Suprapubic skin (tissue), 4 donors: ENCODE measurements at regions not wholly inside any gene's neighbourhood (a gene's known extent, or its start where the extent isn't known, plus 50 kb on each side); places are given as distances from the start of the nearest gene placed in this dataset.

Source experiments
- EP300 ChIP-seq: sonication (generic); formaldehyde crosslinking; IDR thresholded peaks from one replicate; pipeline ENCODE4 v1.6.1; 2017; ENCODE audit warnings: antibody characterized with exemption
- POLR2A ChIP-seq, 2 donors: fragments of 450-650 bp; IDR thresholded peaks; one replicate each; pipeline ENCODE4 v1.6.1; 2017; ENCODE audit warnings: antibody characterized with exemption in 2 of 2, mild to moderate bottlenecking in 2 of 2, moderate library complexity in 2 of 2
- POLR2AphosphoS5 ChIP-seq, 3 donors: sonication (generic); formaldehyde crosslinking; IDR thresholded peaks; one replicate each; pipeline ENCODE4 v1.6.1; 2017; ENCODE audit warnings: antibody characterized with exemption in 3 of 3
- TF ChIP-seq, protein P1 (sequence below), 2 donors: fragments of 200-600 bp in 1 of 2; fragments of 450-650 bp in 1 of 2; sonication (generic) in 1 of 2; IDR thresholded peaks; one replicate each; pipeline ENCODE4 v1.5.1; 2016 to 2019; ENCODE audit warnings: antibody characterized with exemption in 2 of 2, mild to moderate bottlenecking in 1 of 2, moderate library complexity in 1 of 2

DNA sequence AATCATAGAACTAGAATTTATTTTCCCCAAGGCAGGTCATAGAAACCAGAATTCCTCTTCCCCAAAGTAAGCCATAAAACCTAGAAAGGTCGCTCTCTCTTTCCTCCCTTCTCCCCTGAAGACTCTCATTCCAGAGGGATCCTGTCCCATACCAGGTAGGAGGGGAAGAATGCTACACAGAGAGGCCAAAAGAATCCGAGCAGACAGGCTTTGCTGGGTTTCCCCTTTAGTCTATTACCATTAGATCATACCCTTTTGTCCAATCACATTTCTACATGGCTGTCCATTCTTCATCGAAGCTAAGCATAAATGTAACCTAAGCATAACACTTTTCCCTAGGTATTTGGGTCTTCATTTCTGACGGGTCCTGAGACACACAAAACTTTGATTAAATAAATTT, 204.5 kb downstream of the SPTSSA start:
- TF ChIP-seq, protein P1, sequence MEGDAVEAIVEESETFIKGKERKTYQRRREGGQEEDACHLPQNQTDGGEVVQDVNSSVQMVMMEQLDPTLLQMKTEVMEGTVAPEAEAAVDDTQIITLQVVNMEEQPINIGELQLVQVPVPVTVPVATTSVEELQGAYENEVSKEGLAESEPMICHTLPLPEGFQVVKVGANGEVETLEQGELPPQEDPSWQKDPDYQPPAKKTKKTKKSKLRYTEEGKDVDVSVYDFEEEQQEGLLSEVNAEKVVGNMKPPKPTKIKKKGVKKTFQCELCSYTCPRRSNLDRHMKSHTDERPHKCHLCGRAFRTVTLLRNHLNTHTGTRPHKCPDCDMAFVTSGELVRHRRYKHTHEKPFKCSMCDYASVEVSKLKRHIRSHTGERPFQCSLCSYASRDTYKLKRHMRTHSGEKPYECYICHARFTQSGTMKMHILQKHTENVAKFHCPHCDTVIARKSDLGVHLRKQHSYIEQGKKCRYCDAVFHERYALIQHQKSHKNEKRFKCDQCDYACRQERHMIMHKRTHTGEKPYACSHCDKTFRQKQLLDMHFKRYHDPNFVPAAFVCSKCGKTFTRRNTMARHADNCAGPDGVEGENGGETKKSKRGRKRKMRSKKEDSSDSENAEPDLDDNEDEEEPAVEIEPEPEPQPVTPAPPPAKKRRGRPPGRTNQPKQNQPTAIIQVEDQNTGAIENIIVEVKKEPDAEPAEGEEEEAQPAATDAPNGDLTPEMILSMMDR (IDR thresholded peaks at IDR 0.05) = no peak
- TF ChIP-seq POLR2A (IDR thresholded peaks at IDR 0.05) = no peak
- TF ChIP-seq POLR2AphosphoS5 (IDR thresholded peaks at IDR 0.05) = no peak
- no peak for TF ChIP-seq EP300
